AG10803 (cell line): ENCODE measurements at regions not wholly inside any gene's neighbourhood (a gene's known extent, or its start where the extent isn't known, plus 50 kb on each side); places are given as distances from the start of the nearest gene placed in this dataset.

Experiments
- DNase-seq: peaks from one replicate; pipeline ENCODE4 v3.0.0; 2010; ENCODE audit warnings: low read depth
- H3K4me3 ChIP-seq: 2 replicates; pipeline ENCODE4 v1.5.1; 2011; ENCODE audit warnings: mild to moderate bottlenecking, low read length, control low read depth
- TF ChIP-seq, protein P1 (sequence below): conservative IDR thresholded peaks from 2 replicates; pipeline ENCODE4 v1.5.1; 2011; ENCODE audit warnings: mild to moderate bottlenecking, low read length, control low read depth, inconsistent platforms

DNA sequence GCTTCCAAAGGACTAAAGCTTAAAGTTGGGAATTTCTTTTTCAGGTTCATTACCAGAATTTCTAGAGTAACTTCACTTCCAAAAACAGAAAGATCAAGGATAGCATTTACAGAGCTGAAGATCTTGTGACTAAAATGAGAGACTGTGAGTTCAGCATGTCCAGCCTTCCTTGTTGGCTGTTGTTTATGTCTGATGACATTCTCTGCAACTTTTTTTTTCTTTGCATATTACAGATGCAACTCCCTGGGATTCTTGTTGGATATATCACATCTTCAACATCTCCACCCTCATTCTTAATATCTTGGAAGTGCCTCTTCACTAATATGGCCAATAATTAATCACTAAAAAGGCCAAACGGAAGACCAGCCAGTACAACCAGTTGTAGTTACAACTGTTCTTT is 86.2 kb upstream of the FRMD4B start:
- H3K4me3 ChIP-seq: no peak overlapping the region
- no peak for DNase-seq
- TF ChIP-seq, protein P1, sequence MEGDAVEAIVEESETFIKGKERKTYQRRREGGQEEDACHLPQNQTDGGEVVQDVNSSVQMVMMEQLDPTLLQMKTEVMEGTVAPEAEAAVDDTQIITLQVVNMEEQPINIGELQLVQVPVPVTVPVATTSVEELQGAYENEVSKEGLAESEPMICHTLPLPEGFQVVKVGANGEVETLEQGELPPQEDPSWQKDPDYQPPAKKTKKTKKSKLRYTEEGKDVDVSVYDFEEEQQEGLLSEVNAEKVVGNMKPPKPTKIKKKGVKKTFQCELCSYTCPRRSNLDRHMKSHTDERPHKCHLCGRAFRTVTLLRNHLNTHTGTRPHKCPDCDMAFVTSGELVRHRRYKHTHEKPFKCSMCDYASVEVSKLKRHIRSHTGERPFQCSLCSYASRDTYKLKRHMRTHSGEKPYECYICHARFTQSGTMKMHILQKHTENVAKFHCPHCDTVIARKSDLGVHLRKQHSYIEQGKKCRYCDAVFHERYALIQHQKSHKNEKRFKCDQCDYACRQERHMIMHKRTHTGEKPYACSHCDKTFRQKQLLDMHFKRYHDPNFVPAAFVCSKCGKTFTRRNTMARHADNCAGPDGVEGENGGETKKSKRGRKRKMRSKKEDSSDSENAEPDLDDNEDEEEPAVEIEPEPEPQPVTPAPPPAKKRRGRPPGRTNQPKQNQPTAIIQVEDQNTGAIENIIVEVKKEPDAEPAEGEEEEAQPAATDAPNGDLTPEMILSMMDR: no peak

DNA sequence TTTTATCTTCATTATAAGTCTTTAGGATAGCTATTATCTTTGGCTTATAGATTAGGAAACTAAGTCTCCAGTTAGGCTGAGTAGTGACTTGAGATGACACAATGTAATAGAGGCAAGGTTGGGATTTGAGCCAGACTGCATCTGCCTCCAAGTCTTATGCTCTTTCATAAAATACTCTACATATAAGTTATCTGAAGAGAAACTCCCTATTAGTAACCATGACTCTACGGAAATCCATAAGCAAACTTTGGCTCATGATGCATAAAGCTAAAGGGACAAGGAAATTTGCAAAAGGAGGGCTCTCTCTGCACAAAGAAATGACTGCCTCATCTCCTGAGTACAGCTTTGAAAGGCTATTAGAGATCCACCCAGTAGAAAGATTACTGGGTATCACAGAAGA is 77.6 kb upstream of the FRMD4B start:
- no peak for DNase-seq
- TF ChIP-seq, protein P1: no peak
- no peak overlapping the region for H3K4me3 ChIP-seq

DNA sequence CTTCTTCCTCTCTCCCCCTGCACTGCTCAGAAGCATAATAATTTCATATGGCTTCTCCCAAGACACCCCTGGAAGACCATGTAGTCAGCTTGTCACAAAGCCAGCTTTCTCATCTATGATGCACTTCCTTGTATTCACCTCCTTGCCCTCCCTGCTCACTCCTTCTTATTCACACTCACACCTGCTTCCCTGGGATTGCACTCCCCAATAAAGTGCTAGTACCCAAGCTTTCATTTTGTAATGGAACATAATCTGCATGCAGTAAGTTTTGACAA is 76.9 kb upstream of the FRMD4B start:
- DNase-seq: no peak
- TF ChIP-seq, protein P1: no peak
- no peak overlapping the region for H3K4me3 ChIP-seq

DNA sequence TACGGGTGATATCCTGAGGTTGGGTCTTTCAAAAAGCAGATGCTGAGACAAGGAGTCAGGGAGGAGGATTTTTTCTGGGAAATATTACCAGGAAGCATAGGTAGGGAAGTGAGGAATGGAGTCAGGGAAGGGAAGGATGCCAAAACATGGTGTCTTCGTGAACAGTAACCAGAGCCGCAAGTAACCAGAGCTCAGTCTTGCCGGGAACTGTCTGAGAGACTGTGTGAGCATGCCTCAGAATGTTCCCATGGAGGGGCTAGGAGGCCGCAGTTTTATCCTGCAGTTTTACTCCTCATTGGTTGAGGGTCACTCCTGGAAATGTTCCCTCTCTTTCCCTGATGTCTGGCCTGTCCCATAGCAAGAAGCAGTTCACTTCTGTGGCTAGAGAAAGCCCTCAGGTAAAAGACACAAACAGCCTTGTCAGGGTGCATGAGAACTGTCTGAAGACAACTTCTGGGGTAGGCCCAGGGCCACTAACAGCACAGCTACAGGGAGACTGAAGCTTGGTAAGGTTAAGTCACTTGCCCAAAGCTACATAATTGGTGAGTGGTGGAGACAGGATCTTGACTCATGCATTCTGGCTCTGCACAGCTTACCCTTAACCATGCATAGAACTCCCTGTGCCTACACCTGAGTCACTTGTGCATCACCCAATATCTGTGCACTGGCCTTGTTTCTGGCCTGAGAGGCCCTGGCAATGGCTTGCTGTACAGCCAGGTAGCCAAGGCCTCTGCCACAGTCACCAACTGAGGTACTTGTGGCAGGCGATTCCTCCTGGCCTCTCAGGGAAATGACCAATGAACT is 76.3 kb upstream of the FRMD4B start:
- H3K4me3 ChIP-seq: no peak overlapping the region
- TF ChIP-seq, protein P1: no peak
- no peak for DNase-seq

DNA sequence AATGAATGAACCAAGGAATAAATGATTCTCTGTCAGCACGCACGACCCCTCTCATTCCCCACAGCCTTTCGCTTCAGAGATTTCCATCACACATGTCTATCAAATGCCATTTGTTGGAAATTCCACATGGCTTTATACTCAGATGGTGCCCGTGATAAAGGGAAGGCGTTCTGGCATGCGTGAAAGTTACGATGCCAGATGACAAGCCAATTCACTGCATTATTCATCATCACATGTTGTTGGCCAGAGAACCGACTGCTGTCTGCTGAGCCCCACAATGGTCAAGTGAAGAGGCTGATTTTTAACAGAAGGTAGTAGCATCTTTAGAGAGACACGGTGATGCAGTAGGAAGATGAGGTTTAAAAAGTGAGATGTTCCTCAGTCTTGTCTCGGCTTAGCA is 74.1 kb upstream of the FRMD4B start:
- DNase-seq: no peak
- TF ChIP-seq, protein P1: no peak
- H3K4me3 ChIP-seq: no peak overlapping the region

DNA sequence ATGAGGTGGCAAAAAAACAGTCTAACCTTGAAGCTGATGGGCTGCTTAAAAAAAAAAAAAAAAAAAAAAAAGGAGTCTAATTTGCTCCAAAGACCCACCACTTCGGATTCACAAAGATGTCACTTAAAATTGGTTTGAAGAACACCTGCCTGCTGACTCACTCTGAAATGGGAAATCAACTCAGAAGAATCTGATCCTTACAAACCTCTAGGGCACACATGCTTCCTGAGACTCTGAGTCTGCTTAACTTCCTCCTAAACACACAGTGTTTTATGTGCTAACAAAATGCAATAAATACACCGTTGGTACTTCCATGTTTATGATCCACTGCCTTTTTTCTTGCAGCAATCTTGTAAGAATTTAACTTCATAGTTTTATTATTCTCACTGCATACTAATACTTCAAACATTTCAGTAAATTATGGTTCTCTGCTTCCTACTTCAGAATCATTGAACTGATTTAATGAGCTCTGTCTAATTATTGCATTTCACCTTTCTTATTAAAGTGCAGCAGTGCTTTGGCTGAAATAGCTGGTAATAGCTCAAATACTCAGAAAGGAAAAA is 73.0 kb upstream of the FRMD4B start:
- DNase-seq: no peak
- H3K4me3 ChIP-seq: no peak overlapping the region
- TF ChIP-seq, protein P1: no peak

DNA sequence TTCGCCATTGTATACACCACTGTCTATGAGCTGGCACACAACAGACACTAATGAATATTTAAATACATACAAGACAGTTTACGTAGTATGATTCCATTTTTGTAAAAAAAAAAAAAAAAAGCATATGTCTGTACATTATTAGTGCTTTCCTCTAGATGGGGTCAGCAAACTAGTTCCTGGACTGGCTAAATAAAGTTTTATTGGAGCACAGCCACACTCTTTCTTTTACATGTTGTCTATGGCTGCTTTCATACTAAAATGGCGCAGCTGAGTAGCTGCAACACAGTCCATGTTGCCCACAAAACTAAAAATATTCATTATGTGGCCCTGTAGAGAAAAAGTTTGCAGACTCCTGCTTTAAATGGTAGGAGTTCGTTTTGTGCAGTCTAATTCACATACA is 70.7 kb upstream of the FRMD4B start:
- TF ChIP-seq, protein P1: no peak
- H3K4me3 ChIP-seq: no peak overlapping the region
- no peak for DNase-seq
